NCI-H2171 treated with DMSO at 0.1 percent for 48 hours (cell line): ENCODE measurements at regions not wholly inside any gene's neighbourhood (a gene's known extent, or its start where the extent isn't known, plus 50 kb on each side); places are given as distances from the start of the nearest gene placed in this dataset.
"Not testable (repeated sequence)": the region's sequence is repeated elsewhere in the genome, so short reads cannot be mapped to it uniquely, and the experiment has no call there.

Source experiments
- DNase-seq: peaks from one replicate; lab custom pipeline; 2025; lab: John Stamatoyannopoulos, UW

DNA sequence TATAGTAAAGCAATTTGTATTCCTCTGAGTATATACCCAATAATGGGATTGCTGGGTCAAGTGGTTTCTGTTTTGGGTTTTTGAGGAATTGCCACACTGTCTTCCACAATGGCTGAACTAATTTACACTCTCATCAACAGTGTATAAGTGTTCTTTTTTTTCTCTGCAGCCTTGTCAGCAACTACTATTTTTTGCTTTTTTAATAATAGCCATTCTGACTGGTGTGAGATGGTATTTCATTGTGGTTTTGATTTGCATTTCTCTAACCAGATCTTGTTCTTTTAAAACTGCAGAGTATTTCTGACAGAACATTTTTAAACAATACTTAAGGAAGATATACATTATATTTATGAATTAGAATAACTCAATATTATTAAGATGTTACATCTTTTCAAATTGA lies 1140.5 kb upstream of the CNTN5 start:
- no peak for DNase-seq

- no peak for DNase-seq
Measured at GRCh38 chr11:97883086-97883485, 1137.7 kb upstream of the CNTN5 start.

- no peak for DNase-seq
Measured at GRCh38 chr11:97888641-97889040, 1132.1 kb upstream of the CNTN5 start.

DNA sequence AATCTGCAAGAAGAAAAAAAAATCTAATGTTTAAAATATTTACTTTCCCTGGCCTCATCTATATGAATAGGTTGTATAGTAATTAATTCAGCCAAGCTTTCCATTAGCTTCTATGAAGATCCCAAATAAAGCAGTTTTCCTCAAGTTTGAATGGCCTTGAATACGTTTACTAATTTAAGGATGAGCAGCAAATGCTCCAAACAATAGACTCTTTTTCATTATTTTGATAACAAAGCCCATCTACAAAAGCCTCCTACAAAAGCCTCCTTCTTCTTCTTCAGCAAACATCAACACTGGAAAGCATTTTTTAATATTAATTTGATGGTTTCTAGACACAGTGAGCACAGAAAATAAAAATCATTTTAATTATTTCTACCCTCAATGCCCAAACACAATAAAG lies 1130.3 kb upstream of the CNTN5 start:
- DNase-seq: no peak

DNA sequence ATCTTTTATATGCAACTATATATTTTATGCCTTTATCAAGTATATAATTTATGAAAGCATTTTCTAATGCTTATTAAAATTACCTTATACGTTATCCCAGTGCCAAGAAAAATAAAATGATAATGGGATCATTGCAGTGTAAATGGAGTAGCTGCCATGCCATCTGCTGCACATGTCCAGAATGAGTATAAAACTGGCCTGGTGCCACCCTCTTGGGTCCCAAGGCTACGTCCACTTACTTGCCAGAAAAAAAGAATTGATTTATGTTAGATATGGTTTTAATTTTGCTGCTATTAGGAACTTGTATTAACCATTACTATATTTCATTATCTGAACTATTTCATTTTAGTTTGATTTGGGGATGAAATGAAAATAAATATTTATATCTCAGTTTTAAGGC lies 1127.1 kb upstream of the CNTN5 start:
- DNase-seq: peak; percentile 80

- peak; percentile 43 for DNase-seq
Measured at GRCh38 chr11:97894978-97895377, 1125.8 kb upstream of the CNTN5 start.

GRCh38 chr11:97895572-97895971 lies 1125.2 kb upstream of the CNTN5 start:
- DNase-seq: peak; percentile 43

DNA sequence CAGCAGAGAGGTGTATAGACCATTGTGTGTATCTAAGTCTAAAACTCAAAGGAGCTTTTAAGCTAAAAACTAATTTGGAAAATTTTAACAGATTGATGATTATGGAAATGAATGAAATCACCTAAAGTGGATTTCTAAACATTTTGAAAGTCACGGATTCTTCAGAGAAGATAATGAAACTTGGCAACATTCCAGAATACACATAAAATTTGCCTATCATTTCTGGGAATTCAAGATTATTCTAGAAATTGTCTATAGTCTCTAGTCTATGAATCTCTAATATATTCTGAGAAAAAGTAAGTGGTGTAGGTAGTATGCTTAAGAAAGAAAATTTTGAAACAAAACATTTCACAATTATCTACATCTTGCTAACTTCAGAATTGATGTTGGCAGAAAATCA lies 1117.9 kb upstream of the CNTN5 start:
- DNase-seq: no peak

GRCh38 chr11:97905101-97905500 lies 1115.6 kb upstream of the CNTN5 start:
- DNase-seq: no peak

DNA sequence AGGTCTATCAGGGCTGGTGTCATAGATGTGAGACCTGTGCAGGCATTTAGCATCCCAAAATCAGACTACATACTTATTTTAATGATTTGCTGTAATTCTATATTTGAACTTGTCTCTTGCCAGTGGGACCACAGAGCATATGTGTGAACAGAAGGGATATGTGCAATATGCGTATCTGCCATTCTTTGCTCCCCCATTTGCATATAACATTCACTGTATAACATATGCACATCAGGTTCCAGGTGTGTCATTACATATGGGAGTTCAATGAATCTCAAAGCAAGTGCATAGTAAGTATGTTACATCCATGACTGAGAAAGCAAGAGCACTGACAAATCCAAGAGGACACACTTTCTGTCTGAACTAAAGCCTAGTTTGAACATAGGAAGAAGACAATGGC lies 1115.1 kb upstream of the CNTN5 start:
- DNase-seq: peak; percentile 41

DNA sequence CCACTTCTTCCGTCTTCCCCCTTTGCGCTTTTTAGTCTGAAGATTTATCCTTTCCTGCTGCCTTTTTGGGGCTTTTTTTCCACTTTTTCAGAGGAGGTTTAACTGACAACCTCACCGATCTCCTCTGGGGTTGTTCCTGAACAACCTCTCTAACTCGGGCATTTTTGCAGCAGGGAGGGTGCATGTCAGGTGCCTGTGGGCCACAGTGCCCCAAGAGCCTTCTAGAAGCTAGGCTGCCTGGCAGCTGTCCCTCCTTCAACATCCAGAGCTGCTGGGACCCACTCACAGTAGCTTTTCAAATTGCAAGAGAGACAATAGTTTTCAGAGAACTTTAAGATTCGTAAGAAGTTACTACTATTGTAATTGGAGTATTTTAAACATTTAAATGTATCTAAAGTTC lies 1112.4 kb upstream of the CNTN5 start:
- DNase-seq: no peak

DNA sequence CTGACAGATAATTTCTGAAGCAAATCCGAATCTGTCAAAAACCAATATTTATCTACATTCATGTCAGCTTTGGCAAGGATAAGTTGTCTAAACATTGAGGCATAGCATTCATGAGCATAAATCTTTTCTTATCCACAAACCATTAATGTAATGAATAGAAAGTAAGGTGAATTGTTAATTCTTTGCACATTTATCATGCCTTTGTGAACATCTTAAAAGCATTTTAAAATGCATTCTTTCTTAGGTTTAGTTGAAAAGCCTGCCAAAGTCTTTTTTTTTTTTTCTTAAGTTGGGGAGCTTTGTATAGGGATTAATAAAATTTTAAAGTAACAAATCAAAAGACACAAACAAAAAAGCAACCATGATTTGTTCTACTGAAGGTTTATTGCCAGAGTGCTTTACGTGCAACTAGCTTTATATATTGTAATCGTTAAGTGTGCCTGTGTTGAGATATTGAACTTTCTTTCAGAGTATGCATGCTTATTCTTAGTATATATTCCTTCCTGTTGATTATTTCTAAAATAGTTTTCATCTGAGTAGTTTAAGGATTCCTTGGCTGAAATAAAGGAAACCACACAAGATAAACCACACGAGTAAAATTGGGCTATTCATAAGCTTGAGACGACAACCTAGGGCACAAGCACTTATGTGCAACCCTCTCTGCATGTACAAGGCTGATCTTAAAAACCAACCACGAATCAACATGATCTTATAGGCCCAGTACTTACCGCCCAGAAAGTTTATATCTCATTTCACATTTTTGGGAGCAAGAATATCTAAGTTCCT lies 1110.9 kb upstream of the CNTN5 start:
- DNase-seq: no peak

DNA sequence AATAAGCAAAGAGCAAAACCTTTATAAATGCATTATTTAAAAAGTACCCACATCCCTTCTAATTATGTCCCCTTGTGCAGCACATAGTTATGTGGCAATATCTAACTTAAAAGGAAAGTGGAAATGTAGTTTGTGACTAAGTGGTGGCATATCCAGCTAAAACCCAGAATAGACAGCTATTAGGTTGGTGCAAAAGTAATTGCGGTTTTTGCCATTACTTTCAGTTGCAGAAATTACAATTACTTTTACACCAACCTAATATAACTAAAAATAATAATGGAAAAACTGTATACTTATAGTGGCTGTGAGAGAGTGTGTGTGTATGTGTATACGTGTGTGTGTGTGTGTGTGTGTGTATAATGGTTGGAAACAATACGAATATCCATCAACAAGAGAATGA lies 1108.1 kb upstream of the CNTN5 start:
- DNase-seq: no peak

- not testable (repeated sequence) for DNase-seq
Measured at GRCh38 chr11:97922933-97923332, 1097.8 kb upstream of the CNTN5 start.

DNA sequence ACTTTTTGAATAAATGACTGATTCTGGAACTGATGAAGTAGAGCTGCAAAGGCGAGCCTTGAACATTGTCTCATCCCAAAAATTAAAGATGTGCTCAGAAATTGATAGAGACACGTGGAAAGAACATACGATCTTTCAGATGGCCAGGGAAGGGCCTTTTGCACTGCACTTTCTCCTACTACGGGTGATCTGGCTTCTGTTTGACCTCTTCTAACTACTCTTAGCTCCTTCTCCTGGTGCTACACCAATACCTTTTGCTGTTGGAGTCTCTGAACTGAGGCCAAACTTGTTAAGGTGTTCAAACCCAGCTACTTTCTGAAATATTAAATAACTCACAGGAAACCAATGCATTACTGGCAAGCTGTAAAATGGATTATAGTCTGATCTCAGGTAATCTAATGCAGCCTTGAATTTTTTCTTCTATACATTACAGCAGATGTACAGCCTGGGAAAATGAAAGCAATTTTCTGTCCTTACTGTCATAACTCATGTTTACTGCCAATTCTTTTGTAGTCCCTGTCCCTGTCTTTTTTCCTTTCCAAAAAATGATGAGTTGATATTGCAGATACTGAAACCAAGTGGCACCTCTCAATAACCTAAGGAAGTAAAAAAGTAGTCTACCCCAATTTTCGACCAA lies 1086.1 kb upstream of the CNTN5 start:
- DNase-seq: no peak

- no peak for DNase-seq
Measured at GRCh38 chr11:97937501-97937900, 1083.2 kb upstream of the CNTN5 start.

DNA sequence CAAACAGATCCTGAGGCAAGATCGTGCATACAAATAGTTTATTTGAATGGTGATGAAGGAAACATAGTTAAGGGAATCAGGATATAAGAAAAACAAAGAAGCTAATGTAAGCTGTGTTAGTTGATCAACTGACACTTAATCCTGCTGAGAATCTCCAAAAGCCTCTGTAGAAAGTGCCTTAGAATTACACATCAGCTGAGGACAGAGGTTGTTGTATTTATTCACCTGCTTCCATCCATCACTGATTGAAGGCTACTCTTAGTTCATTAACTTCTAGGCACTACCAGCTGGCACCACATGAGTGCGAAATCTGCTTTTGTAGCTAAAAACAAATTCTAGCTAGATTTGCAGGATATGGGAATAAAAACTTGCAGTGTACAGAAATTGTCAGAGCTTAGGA lies 1082.0 kb upstream of the CNTN5 start:
- no peak for DNase-seq

- DNase-seq: no peak
Measured at GRCh38 chr11:97943493-97943892, 1077.3 kb upstream of the CNTN5 start.

- no peak for DNase-seq
Measured at GRCh38 chr11:97948793-97949192, 1072.0 kb upstream of the CNTN5 start.

DNA sequence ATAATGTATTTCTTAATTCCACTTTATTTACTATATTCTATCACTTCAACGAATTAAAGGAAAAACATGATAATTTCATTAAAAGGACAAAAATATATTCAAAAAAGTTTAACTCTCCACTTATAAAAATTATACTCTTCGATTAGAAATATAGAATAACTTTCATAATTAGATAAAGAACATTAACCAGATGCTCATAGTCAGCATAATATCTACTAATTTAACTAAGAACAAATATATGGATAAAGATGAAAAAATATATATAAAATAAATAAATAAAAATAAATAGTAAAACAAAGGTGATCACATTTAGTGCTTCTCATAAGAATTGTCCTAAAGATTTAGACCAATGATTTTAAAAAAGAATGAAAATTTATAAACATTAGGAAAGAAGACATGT lies 1065.2 kb upstream of the CNTN5 start:
- no peak for DNase-seq

GRCh38 chr11:97956904-97957303 lies 1063.8 kb upstream of the CNTN5 start:
- no peak for DNase-seq

DNA sequence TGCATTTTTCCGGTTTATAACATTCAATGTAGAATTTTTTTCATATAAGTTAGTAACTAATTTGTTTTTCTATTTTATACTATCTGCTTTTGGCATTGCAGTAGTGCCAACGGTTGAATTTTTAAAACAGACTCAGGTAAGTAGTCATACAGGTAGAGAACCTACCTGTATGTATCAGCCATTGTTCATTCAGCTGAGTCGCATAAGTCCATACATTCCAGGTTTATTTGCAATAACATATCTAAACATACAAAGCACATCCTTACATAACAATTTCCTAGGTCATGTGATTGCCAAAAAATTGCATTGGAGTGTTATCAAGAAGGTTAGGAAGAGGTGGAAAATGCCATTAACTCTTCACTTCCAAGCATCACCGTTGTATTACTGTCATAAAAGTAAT lies 1059.3 kb upstream of the CNTN5 start:
- DNase-seq: no peak

DNA sequence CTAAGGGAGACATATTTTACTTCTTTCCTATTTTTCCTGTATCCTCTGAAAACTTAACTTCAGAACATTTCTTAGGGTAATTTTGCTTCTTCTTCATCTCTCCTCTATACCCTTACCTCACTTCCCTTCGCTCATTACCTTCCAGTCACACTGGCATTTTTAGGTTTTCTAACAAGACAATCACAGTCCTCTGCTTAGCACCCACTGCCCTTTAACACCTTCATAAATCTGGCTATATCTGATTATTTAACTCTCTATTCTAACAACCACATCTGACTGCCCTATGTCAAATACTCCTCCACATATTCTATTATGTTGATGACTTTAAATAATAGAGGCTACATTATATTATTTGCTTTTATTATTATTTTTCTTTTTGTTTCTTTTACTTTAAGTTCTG lies 1058.0 kb upstream of the CNTN5 start:
- DNase-seq: no peak
